DMS114 treated with DMSO at 0.1 percent for 48 hours (cell line): ENCODE measurements at regions not wholly inside any gene's neighbourhood (a gene's known extent, or its start where the extent isn't known, plus 50 kb on each side); places are given as distances from the start of the nearest gene placed in this dataset.
"Not testable (repeated sequence)": the region's sequence is repeated elsewhere in the genome, so short reads cannot be mapped to it uniquely, and the experiment has no call there.

Source experiments
- DNase-seq: peaks from one replicate; lab custom pipeline; 2025; ENCODE audit not compliant: unreplicated experiment; lab: John Stamatoyannopoulos, UW

GRCh38 chr4:20124317-20125026, 127.2 kb upstream of the SLIT2 start:
- no peak for DNase-seq

DNA sequence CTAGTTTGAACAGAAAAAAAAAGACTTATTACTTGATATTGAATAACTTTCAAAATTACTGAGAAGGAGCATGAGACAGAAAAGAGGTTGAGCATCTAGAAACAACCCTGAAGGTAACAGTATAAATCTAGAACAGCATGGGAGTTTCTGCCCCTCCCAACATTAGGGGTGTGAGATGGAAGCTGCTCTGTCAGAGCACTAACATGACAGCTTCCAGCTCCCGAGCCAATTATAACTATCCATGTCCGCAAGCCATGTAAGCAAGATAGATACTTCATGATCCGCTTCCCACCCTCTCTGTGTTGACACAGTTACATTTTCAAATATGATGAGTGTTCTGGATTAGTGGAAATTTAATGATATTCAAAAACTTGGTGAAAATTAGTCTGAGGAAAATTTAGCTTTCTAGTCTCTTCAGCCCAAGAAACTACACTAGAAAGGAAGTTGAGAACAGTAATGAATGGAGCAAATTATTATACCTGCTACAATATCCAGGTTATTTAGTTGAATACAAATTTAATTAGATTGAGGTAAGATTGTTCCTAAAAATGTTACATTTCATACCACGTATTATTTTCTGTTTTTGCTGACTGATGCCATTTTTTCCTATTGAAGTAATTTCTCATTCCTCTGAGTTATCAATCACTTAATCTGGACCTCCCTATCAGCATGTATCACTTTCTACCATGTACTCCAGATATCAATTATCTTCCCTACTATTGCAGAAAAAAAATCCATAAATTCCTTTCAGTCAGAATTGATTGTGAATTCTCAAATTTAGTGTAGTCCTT, 129.3 kb upstream of the SLIT2 start:
- no peak for DNase-seq

GRCh38 chr4:20119141-20119540, 132.6 kb upstream of the SLIT2 start:
- DNase-seq: no peak

DNA sequence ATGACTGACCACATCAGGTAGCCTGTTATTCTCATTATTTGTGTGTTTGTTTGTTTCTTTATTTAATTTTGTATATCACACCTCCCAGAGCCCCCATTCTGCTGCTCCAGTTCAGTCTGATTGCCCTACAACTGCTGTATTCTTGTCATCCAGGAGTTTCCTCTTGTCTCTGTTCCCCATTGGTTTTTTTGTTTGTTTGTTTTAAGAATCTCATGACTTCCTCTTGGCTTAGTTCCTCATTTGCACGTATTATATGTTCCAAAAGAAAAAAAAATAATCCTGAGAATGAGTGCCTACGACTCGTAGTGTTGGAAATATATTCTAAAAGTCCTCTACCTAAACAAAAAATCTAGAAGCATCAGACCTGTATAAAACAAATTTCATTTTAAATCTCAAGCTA, 142.3 kb upstream of the SLIT2 start:
- DNase-seq: no peak

- no peak for DNase-seq
Observed at GRCh38 chr4:20106921-20107320, 144.8 kb upstream of the SLIT2 start.

DNA sequence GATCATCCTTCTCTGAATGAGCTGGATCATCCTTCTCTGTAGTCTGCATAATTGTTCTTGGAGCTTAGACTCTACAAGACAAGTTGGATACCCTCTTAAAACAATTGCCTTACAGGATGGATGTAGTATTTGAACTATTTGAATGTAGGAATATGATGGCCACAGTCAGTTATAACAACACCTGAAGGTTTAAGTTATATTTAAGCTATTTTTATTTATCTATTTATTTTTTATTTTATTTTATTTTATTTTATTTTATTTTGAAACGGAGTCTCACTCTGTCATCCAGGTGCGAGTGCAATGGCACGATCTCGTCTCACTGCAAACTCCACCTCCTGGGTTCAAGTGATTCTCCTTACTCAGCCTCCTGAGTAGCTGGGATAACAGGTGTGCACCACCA, 149.9 kb upstream of the SLIT2 start:
- no peak for DNase-seq

- DNase-seq: no peak
Observed at GRCh38 chr4:20096911-20097310, 154.8 kb upstream of the SLIT2 start.

GRCh38 chr4:20095805-20096541, 155.7 kb upstream of the SLIT2 start:
- no peak for DNase-seq

- DNase-seq: no peak
Observed at GRCh38 chr4:20091781-20092180, 159.9 kb upstream of the SLIT2 start.

GRCh38 chr4:20087522-20087911, 164.2 kb upstream of the SLIT2 start:
- no peak for DNase-seq

DNA sequence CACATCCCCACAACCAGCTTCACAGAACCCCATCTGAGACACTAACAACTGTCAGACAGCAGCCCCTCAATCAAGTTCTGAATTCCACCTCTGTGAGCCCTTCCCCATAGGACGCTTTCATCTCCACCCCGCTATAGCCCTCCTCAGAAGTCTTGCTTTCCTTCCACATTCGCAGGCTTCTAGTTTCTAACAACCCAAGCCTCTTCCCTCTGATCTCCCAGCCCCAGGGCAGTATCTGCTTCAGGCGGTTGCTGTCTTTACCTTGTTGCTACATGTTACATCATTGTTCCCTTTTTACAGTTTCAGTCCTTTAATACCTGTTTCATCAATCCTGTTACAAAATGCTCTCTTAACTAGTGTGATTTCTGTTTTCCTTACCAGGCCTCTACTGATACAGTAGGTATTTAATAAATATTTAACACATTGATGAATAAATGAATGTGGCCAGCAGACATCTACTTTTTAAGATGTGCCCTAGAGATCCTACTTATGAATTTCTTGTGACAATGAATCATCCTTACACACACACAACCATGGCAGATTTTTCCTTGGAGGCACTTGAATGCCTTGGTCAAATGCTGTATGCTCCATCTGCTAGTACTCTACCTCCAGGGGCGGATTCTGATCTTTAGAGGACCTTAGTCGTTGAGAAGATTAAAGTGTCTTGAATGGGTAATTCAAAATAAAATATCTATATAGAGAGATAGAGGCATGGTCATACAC, 164.7 kb upstream of the SLIT2 start:
- no peak for DNase-seq

DNA sequence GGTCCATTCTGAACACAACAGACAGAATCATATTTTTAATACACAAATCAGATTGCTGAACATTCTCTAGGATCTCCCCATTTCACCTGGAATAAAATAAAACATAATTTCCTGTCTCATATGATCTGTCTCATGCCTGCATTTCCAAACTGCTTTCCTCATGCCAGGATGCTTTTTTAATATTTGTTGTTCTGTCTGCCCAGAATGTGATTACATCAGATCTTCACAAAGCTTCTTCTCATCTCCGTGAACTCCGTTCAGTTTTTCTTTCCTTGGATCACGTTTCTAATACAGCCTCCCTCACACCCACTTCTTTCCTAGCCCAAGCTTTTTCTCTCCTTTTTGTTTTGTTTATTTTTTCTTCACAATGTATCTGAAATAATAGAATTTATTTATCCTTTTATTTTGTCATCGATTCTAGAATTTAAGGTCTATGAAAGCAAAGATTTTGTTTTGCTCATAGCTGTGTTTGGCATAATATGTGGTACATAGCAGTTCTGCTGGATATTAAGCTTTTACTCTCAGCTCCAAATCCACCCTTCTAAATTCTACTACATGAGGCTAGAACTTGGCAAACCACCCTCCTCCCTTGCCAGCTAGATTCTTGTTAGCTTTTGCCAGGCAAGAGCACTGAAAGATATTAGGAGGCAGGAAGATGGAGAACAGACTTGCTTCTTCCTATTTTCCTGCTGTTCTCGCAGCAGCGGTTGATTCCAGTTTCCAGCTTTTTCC, 165.5 kb upstream of the SLIT2 start:
- no peak for DNase-seq

GRCh38 chr4:20085653-20086052, 166.1 kb upstream of the SLIT2 start:
- no peak for DNase-seq

DNA sequence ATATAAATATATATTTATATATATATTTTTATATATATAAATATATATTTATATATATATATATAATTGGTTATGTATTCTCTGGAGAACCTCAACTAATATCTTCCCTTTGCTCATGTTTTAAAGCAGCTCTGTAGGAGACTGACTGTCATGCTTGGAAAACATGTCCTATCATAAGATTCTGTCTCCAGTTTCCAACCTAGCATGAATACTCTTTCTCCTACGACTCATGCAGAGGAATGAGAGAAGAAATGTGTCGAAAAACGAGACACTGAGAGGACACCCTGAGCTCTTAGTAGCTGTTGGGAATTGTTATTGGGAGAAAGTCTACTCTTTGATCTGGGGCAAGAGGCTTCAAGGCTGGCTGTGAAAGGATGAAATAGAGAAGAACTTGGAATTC, 166.5 kb upstream of the SLIT2 start:
- no peak for DNase-seq

DNA sequence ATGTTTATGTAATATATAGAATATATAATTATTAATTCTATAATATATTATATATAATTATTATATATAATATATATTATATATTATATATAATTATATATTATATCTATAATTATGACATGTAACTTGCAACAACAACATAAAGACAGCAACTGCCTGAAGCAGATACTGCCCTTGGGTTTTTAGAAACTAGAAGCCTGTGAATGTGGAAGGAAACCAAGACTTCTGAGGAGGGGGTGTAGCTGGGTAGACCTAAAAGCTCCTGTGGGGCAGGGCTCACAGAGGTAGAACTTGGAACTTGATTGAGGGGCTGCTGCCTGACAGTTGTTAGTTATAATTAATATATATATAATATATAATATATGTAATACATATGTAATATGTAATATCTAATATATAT, 167.2 kb upstream of the SLIT2 start:
- no peak for DNase-seq

- no peak for DNase-seq
Observed at GRCh38 chr4:20078644-20079043, 173.1 kb upstream of the SLIT2 start.

DNA sequence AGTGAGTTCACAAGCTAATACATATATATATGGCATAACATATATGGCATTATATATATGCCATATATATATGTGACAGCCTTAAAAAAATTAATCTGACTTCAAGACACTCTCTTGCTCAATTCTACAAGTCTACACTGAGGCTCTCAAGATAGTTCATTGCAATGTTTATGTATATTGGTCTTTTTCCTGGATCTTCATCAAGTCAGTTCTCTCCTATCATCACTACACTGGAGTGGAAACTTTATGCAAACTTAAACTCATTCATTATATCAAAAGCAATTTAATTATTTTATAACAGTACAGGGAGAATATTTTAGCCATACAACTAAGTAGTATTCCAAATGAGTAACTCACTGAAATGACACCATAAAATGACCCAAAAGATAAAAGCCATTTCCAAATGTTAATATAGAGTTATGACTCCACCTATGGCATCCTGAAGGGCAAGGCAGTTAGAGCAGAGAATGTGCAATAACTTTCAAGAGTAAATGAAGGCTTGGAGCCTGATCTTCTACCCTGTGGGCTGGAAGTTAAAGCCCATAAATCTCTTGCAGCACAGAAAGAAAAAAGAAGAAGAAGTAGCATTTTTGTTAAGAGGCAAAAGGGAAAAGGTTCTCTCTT, 176.3 kb upstream of the SLIT2 start:
- no peak for DNase-seq

DNA sequence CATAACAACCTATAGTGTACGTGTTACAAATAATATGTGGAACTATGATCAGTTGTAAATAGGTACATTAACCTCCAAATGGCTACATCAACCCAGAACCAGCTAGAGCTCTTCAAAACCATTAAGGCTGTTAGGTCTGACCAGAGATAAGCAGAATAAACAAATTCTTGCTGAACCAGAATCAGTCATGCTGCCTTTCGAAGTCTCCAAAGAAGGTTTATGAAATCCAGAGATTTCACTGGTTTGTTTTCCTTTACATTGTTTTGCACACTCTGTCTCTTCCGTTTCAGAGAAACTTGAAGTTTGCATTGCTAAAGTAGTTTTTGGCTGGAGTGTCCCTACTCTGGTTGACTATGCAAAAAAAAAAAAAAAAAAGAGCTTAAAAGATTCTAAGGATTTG, 177.3 kb upstream of the SLIT2 start:
- DNase-seq: no peak

DNA sequence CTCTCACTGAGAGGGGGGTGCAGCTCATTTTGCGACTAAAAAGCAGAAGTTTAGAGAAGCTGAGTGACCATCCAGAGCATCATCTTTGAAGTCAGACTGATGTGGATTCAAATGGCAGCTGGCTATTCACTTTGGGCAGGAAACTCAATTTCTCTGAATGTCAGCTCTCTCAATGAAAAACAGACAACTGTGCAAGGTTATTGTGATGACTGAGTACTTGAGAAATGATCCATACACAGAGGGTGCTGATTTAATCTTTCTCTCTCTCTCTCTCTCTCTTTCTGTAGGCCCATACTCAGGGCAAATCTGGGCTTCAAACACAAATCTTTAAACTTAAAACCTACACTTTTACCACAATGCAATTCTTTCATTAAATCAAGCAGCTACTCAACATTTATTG, 185.8 kb upstream of the SLIT2 start:
- no peak for DNase-seq

DNA sequence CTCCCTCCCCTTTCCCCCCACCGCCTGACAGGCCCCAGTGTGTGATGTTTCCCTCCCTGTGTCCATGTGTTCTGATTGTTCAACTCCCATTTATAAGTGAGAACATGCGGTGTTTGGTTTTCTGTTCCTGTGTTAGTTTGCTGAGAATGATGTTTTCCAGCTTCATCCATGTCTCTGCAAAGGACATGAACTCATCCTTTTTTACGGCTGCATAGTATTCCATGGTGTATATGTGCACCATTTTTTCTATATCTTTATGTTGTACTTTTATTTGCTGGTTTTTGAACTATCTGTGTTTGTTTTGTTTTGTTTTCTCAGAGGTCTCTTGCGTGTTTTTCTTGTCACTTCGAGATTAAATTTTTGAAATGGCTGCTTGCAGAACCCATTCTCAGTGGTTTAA, 188.8 kb upstream of the SLIT2 start:
- not testable (repeated sequence) for DNase-seq
